Kidney (tissue), 13 donors: ENCODE measurements at regions not wholly inside any gene's neighbourhood (a gene's known extent, or its start where the extent isn't known, plus 50 kb on each side); places are given as distances from the start of the nearest gene placed in this dataset.

Experiments used
- DNase-seq, 5 donors: peaks; one replicate each; pipeline ENCODE4 v3.0.0-alpha.2; 2013 to 2020
- FAIRE-seq: peaks from 2 replicates; lab custom pipeline; 2012; peaks lifted over from hg19 to GRCh38; lab: Jason Lieb, UNC
- H3K27ac ChIP-seq, 2 donors: one replicate each; pipeline ENCODE4 v1.7.0; 2013; ENCODE audit warnings: low read depth in 2 of 2, low read length in 2 of 2, inconsistent platforms in 1 of 2
- H3K27me3 ChIP-seq: one replicate; pipeline ENCODE4 v1.7.1; 2013; ENCODE audit warnings: low read length, inconsistent platforms; ENCODE audit not compliant: control insufficient read depth, insufficient read depth
- H3K36me3 ChIP-seq, 3 donors: one replicate each; pipeline versions ENCODE4 v1.7.0 to v1.7.1; 2013; ENCODE audit warnings: low read length in 3 of 3, control low read depth in 1 of 3, inconsistent platforms in 1 of 3; ENCODE audit not compliant: insufficient read depth in 3 of 3, control insufficient read depth in 2 of 3
- H3K4me1 ChIP-seq, 3 donors: one replicate each; pipeline versions ENCODE4 v1.7.0 to v1.7.1; 2013; ENCODE audit warnings: low read length in 3 of 3, inconsistent platforms in 1 of 3, low read depth in 1 of 3; ENCODE audit not compliant: control insufficient read depth in 2 of 3, insufficient read depth in 2 of 3
- H3K4me3 ChIP-seq, 3 donors: one replicate each; pipeline versions ENCODE4 v1.7.0 to v1.8.1; 2013; ENCODE audit warnings: low read length in 3 of 3, control low read depth in 1 of 3, inconsistent platforms in 1 of 3
- H3K9ac ChIP-seq, 3 donors: one replicate each; pipeline versions ENCODE4 v1.7.0 to v1.7.1; 2013; ENCODE audit warnings: low read length in 3 of 3, control low read depth in 1 of 3, inconsistent platforms in 1 of 3
- H3K9me3 ChIP-seq, 3 donors: one replicate each; pipeline versions ENCODE4 v1.7.0 to v1.7.1; 2013; ENCODE audit warnings: low read length in 3 of 3, control low read depth in 1 of 3, inconsistent platforms in 1 of 3; ENCODE audit not compliant: control insufficient read depth in 2 of 3, insufficient read depth in 1 of 3
- intact Hi-C: fragments of 100-400 bp; cut with DNase I; formaldehyde crosslinking; loops from one replicate; pipeline ENCODE4 v1.11.1; 2022
- TF ChIP-seq, protein P1 (sequence below): IDR thresholded peaks from 3 replicates; pipeline ENCODE4 v1.5.1; 2012; ENCODE audit warnings: mild to moderate bottlenecking, moderate library complexity, borderline replicate concordance; ENCODE audit not compliant: insufficient read depth; ENCODE audit errors: extremely low read depth
- donor health status: control.
- donor health status: control.
- donor health status: control.
- donor health status: control.
- donor health status: control.
- donor health status: DM: yes; HTN: yes; CAD: no.
- donor health status: Normal renal cell carcinoma (clear cell type).

DNA sequence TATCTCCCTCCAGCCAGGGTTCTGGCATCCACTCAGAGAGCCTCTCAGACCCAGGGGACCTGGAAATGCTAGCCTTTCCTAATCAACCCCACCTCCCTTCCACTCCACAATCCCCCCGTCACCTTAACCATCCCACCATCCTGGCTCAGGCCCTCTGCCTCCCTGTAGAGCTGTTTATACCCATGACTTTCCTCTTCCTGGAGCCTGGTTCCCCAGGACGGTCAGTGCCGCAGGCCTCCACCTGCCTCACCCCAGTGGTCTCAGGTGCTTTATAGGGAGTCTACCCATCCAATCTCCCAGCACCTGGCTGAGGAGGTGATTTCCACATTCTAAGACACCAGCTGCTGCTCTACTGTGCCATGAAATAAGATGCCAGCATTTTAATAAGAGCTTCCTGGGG, 1159.5 kb downstream of the TBC1D22A start:
- intact Hi-C loops: no loop called here
- Histone ChIP-seq H3K27me3 (no peaks in the 10 kb centered on the region), H3K9me3 (peaks cover 0 to 3% (median 0%) of the 10 kb centered on the region in 3 donors), H3K27ac (no peak overlapping the region), H3K36me3 (no peaks in the 10 kb centered on the region), H3K4me3 (no peak overlapping the region), H3K4me1 (peaks cover 0 to 4% (median 0%) of the 10 kb centered on the region in 3 donors), H3K9ac (no peak overlapping the region)
- no peak for DNase-seq
- no peak for FAIRE-seq
- TF ChIP-seq, protein P1, sequence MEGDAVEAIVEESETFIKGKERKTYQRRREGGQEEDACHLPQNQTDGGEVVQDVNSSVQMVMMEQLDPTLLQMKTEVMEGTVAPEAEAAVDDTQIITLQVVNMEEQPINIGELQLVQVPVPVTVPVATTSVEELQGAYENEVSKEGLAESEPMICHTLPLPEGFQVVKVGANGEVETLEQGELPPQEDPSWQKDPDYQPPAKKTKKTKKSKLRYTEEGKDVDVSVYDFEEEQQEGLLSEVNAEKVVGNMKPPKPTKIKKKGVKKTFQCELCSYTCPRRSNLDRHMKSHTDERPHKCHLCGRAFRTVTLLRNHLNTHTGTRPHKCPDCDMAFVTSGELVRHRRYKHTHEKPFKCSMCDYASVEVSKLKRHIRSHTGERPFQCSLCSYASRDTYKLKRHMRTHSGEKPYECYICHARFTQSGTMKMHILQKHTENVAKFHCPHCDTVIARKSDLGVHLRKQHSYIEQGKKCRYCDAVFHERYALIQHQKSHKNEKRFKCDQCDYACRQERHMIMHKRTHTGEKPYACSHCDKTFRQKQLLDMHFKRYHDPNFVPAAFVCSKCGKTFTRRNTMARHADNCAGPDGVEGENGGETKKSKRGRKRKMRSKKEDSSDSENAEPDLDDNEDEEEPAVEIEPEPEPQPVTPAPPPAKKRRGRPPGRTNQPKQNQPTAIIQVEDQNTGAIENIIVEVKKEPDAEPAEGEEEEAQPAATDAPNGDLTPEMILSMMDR: no peak

DNA sequence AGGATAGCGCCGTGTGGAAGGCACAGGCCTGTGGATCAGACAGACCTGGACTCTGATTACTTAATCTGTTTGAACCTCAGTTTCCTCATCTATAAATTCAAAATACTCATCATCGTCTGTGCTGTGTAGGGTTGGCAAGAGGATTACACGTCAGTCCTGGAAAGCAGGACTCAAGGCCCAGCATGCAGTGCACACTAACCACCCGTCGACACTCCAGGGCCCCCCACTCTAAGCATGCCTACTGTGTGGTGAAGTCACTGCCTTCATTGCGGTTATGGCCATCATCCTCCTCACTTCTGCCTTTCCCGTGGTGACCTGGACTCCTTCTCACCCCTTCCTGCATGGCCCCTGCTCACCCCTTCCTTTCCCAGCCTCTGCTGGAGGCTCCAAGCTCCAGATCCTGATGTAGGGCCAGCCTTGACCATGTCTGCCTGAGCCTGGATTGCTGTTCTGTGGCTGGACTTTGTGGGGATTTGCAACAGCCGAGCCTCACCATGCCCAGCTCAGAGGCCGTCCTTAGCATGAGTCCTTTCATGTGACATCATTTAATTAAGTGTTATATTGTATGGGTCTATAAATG, 1158.0 kb downstream of the TBC1D22A start:
- H3K27ac ChIP-seq: no peak overlapping the region
- peaks cover 0 to 4% (median 0%) of the 10 kb centered on the region in 3 donors for H3K4me1 ChIP-seq

GRCh38 chr22:47919893-47920292, 1157.4 kb downstream of the TBC1D22A start:
- Histone ChIP-seq H3K4me3 (no peak overlapping the region), H3K4me1 (peaks cover 0 to 4% (median 0%) of the 10 kb centered on the region in 3 donors), H3K27me3 (no peaks in the 10 kb centered on the region), H3K36me3 (no peaks in the 10 kb centered on the region), H3K9me3 (peaks cover 0 to 3% (median 0%) of the 10 kb centered on the region in 3 donors), H3K27ac (no peak overlapping the region), H3K9ac (no peak overlapping the region)
- no peak for DNase-seq
- intact Hi-C loops: no loop called here
- TF ChIP-seq, protein P1: no peak
- no peak for FAIRE-seq

More for the DNA sequence above, 1158.0 kb downstream of the TBC1D22A start:
- H3K36me3 ChIP-seq: no peaks in the 10 kb centered on the region
- no peaks in the 10 kb centered on the region for H3K27me3 ChIP-seq
- peaks cover 0 to 3% (median 0%) of the 10 kb centered on the region in 3 donors for H3K9me3 ChIP-seq
- FAIRE-seq: no peak
- DNase-seq: no peak
- TF ChIP-seq, protein P1: no peak
- no peak overlapping the region for H3K4me3 ChIP-seq
- intact Hi-C loops: no loop called here
- no peak overlapping the region for H3K9ac ChIP-seq
